HPDE6-E6E7 (cell line): ENCODE measurements at regions not wholly inside any gene's neighbourhood (a gene's known extent, or its start where the extent isn't known, plus 50 kb on each side); places are given as distances from the start of the nearest gene placed in this dataset.

Experiments
- DNase-seq: peaks from one replicate; pipeline ENCODE4 v3.0.0; 2011; ENCODE audit warnings: missing footprints; ENCODE audit errors: extremely low spot score

DNA sequence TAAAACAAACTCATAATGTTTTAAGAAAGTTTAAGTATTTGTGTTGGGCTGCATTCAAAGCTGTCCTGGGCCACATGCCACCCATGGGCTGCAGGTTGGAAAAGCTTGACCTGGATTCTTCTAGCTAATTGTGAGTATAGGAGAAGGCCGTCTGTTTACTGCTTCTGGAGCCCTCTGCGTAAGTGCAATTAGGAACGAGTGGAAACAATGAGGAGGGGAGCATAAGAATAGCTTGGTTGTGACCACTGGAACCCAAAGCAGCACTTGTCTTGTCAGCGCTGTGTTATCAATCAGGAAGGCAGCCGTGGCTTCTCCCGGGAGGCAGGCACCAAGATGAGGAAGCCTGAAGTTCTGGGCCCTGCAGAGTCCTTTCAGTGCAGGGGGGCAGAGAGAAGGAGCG is 110.4 kb upstream of the MBNL2 start:
- no peak for DNase-seq

DNA sequence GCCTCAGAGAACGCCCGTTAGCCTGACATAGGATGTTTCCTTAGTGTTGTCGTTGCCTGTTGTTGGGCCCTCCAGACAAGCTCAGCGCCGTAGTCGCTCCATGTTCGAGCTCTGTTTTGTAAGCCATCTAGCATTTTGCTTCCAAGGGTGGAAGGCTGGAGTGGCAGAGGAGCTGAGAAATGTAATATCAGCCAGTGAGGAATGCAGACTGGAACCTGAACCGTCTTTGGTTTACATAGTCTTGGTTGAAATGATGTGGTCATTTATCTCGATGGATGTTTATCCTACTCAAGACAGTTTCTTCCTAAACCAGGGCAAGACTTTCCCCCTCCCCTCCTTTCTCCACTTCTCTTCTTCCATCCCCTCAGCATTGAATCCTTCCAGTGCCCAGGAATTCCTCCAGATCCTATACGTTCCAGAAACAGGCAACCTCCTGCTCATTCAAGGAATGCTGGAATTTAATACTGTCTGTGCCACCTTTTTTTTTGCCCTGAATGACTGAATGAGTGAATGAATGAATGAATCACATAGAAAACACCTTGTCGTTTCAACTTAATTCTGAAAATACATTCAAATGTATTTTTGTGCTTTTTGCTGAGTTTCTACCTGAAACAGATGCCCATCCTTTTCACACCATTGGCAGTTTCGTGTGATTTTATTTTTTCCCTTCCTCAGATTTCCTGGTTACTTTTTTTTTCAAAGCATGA is 109.5 kb upstream of the MBNL2 start:
- DNase-seq = no peak

DNA sequence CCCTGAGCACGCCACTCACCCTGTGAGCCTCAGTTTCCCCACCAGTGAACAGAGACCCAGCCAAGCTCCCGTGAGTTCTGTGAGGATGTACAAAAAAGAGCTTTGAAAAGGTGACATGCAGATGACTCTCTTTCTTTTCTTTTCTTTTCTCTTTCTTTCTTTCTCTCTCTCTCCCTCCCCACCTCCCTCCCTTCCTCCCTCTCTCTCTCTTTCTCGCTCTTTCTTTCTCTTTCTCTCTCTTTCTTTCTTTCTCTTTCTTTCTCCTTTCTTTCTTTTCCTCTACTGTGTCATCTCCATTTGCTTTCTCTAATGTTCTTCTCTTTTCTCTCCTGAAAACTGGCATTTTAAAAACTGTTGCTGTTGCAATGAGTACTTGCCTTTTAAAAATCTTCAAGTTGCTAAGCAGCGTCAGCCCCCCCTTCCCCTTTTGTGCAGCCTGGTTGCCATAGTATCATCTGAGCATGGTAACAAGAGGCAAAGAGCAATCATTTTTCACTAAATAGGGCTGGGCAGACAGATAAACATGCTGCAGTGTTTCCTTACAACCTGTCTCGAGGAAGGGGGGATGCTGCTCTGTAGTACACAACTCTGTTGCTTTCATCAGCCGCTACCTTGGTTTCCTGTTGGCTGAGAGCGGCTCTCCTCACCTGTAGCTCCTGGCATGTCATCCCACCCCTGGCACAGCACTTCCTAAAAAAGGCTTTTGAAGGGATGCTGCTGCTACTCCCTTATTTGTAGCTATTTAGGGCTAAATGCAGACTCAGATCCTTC is 108.7 kb upstream of the MBNL2 start:
- no peak for DNase-seq

DNA sequence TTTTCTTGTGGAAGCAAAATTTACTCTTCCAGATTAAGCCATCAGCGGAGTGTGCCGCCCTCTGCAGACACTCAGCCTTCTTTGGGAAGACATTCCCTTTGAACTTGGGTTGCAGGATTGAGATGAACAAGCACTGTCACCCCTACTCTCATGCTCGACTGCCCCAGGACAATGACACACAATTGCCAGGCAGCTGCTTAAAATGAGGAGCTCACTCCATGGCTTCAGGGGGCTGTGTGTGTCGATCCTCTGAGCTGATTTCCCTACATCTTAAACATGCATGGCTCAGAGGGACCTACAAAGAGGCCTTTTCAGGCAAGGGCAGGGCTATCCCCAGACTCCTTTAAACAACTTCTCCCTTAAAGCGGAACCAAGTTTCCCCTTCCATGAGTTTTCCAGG is 107.5 kb upstream of the MBNL2 start:
- no peak for DNase-seq

DNA sequence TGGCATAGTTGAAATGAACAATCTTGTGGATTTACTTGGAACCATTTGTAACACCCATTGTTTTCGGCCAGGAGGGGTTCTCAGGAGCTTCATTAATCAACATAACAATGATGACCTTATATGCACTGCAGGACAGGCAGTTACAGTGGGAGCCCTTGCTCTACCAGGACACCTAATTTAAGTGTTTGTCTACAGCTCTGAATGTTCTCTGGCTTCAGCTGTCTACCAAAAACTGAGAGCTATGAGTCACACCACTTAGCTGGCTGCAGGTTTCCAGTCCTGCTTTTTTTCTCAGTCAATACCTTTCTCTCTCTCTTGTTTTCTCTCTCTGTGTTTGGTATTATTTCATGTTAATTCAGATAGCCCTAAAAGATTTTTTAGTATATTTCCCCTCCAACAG is 105.4 kb upstream of the MBNL2 start:
- no peak for DNase-seq

DNA sequence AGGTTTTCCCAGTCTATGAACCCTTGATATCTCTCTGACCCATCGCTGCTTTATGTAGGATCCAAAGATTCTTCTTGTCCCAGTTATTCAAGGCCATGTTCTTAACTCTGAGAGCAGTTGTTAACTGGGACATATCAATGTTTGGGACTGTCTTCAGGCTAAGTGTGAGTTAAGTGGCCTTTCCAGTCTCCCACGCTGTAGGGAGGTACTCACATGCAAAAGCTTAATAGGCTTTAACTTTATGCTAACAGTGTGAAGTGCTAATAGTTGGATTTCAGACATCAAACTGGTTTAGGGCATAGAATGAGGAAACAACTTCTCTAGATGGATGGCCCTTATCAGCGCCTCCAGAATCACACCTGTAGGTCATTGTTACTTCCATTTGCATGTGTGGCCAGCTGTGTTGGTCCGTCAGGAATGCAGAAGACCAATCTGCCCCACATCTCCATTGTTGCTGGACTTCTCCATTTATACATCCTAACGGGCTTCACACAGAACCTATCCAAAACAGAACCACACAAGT is 104.7 kb upstream of the MBNL2 start:
- no peak for DNase-seq

DNA sequence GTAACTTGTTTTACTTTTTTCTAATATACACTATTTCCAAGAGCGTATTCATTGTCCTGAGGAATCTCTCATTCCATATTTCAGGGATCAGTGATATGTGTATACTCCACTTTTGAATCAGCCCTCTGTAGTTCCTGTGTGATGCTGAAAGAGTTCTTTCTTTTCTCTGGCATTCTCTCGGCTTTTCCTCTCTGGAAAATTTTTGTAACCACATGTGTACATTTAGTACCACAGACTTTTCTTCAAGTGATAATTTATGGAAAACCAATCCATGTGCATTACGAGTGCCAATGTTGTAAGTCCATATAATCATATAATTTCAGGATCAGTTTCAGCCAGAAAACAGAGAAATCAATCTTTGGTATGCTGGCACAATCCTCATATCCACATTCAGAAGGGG is 102.2 kb upstream of the MBNL2 start:
- DNase-seq = no peak

DNA sequence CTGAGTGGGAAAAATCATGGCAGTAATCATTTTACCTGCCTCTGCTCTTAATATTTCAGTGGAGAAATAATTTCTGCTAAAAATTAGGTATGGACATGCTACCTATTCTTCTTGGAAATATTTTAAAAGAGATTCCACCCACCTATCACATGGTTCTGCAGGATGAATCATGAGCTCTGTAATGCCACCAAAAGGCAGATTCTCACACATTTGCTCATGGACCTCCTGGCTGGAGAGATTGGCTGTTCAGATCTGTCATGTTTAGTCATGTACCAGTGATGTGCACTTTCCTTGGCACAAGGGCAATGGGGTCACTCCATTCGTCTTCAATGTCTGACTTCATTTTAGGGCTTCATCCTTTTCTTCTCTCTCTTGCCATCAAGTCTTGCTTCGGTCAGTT is 101.8 kb upstream of the MBNL2 start:
- no peak for DNase-seq

DNA sequence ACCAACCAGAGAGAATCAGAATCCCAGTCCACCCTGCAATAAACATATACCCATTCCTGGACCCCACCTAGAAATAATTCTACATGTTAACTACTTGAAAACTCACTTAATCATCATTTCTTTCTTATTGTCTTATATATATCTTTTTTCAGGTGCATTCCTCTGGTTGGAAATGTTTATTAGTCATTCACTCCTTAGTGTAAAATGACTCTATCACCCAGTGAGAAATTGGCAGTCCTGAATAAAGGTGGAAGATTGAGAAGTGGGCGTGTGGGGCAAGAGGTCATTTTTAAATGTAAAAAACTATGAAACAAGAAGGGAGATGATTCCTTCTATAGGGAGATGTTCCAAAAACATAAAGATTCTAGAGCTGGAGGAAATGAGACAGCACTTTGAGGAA is 101.2 kb upstream of the MBNL2 start:
- DNase-seq = no peak

DNA sequence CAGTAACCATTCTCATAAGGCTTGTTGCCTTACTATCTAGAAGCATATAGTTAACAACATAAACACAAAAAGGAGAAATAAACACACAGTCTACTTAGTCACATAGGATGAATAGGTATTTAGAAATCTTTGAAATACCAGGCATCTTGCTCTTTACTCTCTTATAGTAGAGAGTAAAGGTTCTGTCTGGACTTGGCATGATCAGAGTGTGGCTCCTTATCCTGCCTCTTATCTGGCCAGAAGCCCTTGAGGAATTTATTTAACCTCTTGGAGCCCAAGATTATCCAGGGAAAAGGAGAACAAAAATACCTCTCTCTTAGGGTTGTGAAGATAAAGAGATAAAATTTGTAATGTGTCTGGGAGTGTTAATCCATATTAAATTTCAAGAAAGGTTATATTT is 100.2 kb upstream of the MBNL2 start:
- no peak for DNase-seq

DNA sequence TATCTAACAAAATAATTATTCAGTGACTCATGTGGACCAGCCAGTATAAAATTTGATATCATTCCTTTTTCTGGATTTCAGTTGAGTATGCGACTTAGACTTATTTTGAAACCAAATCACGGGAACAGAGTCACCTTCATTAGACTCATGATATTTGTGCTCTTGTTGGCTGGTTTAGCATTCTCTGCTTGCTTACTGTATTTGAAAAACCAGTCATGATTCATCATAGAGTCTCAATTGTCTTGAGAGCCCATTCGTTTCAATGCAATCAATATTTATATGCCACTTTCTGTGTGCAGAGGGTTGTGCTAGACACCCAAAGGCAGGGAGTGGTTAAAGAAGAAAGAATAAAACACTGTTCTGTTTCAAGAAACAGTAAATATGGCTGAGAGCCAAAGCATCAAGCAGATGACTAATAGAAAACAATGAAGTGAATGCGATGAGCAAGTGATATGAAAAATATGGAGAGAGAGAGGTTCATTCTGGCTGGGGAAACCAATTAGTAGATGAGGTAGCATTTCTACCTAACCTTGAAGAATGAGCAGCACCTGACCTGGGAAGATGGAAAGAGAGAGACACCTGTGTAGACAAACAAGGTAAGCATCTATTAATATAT is 99.6 kb upstream of the MBNL2 start:
- DNase-seq = no peak

DNA sequence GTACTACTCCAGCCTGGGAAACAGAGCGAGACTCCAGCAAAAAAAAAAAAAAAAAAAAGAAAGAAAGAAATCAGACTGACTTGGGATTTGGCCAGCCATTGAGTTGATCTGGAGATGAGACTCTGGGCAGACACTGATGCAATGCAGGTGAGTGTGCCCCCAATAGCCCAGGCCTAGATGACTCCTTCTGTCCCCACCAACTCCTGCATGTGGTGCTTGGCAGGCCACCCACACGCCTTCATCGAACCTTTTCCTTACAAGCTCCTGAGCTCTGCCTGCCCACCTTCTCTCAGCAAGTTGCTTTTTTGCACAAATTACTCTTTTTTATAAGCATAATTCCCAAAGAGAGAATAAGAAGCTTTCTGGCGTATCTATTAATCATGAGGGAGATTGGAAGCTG is 97.9 kb upstream of the MBNL2 start:
- DNase-seq = no peak

DNA sequence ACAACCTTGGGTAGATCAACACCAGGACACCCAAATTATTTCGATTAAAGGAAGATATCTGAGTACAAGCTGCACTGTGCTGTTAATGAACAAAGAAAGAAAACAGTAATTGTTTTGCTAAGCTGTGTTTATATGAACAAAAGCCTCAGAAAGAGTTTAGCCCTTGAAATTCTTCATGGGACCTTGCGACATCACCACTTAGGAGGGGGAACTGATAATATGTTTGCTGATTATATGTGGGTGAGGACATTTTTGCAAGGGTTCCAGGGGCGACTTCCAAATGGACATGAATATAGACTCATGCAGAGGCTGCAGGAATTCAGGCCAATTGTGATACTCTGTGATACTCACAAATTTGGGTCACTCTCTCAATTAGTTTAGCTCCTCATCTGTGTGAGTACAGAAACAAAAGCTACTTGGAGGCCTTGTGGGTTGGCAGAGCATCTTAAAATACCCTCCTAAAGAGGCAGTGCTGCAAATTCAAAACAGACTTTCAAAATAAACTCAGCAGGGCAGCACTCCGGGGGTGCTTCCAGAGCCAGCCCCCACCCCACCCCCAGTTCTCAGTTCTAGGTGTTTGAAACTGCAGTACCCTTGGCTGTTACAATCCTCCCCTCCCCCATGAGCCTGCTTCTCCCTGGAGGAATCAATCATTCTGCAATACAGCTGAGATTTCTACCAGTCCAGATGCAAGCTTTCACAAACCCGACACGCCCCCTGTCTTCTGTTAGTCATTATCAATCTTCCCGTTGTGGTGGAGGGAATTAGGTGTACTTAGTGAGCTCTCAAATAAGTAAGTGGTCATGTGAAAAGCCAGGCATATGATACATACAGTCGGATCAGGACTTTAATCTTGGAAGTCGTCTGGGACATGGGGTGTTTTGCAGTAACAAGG is 97.0 kb upstream of the MBNL2 start:
- peak; percentile 59 for DNase-seq

DNA sequence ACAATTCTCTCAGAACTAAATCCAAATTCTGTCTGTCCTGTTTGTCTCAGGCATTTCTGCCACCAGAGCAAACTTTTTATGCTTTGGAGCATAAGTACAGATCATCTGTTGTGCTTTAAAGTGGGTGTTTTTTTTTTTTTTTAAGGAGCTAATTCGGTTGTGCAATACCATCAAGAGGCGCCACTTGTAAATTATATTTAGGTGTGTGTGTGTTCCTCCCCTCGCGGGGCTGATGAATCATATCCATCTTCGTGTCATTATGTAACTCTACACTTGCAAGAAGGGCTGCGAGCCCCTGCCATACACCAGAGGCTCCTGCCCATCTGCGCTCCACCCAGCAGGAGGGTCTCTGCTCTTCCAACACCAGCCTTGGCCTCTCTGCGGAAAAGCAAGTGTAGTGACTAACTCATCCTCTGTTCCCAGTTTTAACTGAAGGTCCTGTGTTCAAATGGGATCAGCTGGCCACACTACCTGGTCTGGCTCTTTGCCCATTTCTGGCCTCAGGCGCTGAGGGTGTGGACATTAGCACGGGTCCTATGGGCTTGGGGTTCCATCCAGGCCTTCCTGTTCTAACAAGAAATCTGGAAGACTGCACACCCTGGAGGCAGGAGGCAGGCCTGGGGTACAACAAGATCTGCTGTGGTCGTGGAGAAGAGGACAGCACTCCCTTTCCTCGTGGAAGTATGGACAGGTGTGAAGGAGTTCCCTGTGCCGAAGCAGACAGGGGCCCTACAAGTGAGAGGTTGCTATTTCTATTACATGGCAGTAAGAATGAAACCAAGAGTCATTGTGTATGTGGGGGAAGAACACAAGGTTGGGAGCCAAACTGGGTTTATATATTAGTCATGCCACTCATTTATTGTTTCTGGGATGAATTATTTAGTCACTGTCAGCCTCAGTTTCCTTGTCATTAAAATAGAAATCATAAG is 96.1 kb upstream of the MBNL2 start:
- peak; percentile 44 for DNase-seq

DNA sequence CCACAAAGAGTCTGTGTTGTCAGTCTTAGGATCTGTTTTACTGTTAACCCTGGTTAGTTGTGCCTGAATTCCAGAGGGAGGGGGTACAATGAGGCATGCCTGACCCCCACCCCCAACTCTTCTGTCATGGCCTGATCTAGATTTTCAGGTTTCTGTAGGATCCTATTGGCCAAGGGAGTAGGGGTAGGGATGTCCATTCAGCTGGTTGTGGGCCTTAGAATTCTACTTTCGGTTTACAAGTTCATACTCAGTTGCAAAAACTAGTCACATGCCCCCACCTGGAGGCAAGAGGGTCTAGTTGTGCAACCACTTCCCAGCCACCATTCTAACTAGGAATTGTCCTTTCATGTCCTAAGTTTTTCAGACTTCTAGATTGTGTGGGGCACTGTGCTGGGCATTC is 94.3 kb upstream of the MBNL2 start:
- no peak for DNase-seq

DNA sequence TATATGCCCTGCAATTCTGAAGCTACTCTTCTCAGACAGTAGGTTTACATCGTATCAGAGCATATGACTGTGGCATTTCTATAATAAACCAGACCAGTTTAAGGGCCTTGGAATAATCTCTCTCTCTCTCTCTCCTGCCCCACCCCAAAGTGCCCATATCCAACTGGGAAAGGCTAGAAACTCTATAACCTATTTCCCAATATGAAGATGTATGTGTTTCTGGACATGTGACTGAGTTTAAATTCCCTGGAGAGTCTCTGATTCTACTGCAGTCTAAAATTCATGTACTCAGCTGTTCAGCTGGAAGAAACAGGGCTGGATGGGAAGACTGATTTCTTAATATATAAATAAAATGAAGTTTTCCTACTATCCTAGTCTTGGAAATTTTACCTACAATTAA is 91.9 kb upstream of the MBNL2 start:
- DNase-seq = no peak

DNA sequence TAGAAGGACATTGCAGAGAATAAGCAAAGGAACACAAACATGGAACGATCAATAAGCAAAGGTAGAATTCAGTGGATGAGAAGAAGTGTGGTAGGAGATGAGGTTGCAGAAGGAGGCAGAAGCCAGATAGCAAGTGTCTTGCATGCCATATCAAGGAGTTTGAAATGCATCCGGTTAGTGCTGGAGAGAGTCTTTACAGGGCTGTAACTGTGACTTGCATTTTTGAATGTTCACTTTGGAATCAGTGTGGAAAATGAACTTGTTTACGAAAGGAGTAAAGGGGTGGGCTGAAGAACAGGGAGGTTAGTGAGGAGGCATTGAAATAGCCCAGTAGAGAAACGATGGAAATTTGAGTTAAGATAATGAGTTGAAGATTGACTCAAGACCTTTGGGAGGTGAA is 90.7 kb upstream of the MBNL2 start:
- no peak for DNase-seq

DNA sequence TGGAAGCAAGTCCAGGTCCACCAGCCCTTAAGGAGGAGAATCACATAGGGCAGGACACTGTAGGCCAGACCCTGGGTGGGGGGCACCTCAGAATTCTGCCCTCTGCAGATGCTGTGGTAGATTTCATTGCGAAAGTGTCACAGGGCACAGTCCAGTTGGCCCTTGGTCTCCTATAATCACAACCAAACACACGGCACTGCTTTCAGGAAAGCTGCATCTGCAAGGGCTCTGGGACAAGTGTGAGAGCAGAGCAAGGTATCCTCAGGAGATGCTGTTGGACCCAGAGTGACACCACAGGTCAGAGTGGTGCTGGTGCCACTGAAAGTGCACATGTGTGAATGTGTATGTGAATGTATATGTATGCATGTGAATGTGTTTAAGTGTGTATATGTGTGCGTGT is 88.6 kb upstream of the MBNL2 start:
- no peak for DNase-seq

DNA sequence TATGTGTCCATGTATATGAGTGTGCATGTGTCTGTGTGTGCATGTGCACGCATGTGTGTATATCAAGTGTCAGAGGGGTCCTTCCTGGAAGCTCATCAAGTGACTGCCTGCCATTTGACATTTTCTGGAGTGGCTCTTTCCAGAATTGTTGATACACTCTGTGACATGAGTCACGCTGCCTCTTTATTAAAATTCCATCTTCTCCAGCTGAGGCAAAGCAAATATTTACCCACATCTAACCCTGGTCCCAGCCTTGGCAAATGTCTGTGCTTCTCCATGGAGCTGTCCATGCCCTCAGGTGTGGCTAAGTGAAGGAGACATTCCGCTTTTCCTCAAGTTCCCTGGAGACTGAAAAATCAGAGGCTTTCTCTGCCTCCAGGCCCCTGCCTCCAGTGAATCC is 88.2 kb upstream of the MBNL2 start:
- DNase-seq = no peak

DNA sequence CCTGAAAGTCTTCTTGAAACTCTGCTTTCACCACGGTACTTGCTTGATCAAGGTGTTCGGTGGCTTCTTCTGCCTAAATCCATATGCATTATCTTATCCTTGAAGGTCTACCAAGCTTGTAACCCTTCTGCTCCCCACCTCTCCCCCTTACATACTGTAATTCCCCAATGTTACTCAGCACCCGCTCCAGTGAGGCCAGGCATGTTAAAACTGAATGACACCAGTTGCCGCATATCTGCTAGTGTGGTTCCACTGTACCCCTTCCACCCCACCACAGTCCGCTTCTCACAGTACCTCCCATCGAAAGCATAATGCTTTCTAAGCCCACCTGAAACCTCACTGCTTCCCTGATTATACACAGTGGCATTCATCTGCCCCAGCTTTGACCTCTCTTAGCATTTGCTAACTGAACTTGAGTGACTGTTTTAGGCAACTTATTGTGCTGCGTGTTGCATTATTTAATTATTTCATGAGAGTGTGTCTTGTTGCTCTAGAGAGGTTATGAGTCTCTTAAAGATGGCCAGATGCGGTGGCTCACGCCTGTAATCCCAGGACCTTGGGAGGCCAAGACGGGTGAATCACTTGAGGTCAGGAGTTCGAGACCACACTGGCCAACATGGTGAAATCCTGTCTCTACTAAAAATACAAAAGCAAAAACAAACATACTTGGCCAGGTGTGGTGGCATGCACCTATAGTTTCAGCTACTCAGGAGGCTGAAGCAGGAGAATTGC is 87.6 kb upstream of the MBNL2 start:
- DNase-seq = no peak
